ENCODE measurements at regions not wholly inside any gene's neighbourhood (a gene's known extent, or its start where the extent isn't known, plus 50 kb on each side); places are given as distances from the start of the nearest gene placed in this dataset.

DNA sequence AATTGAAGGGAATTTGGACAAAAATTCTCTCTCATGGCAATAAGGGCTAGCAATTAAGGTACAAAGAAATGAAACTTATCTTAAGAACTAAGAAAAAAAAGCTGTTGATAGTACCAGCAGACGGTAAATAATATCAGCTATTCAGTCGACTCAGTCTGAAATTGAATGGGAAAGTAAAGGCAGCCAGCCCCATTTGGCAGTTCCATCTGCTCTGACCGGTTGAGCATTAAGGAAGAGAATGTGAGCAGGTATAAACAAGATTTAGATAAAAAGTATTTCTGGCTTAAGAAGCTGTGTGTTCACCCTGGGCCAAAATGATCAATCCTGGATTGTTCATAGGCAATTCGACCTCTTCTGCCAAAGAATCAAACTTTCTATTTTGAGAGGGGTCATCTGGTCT is 154.6 kb upstream of the NPVF start:
- Histone ChIP-seq H3K36me3 (ENCODE audit: control insufficient read depth in 2 of 2, insufficient read depth in 2 of 2, low read length in 2 of 2) (no peaks in the 10 kb centered on the region), H3K4me1 (ENCODE audit: control insufficient read depth, insufficient read depth, low read length) (no peaks in the 10 kb centered on the region), H3K9ac (ENCODE audit: low read length in 2 of 2) (no peak overlapping the region), H3K4me3 (ENCODE audit: low read length in 2 of 2) (no peak overlapping the region), H3K27ac (ENCODE audit: low read length) (no peak overlapping the region), H3K27me3 (ENCODE audit: control insufficient read depth in 1 of 2, insufficient read depth in 2 of 2, low read length in 2 of 2) (no peaks in the 10 kb centered on the region), H3K9me3 (ENCODE audit: control insufficient read depth in 2 of 2, low read length in 2 of 2) (no peaks in the 10 kb centered on the region)

DNA sequence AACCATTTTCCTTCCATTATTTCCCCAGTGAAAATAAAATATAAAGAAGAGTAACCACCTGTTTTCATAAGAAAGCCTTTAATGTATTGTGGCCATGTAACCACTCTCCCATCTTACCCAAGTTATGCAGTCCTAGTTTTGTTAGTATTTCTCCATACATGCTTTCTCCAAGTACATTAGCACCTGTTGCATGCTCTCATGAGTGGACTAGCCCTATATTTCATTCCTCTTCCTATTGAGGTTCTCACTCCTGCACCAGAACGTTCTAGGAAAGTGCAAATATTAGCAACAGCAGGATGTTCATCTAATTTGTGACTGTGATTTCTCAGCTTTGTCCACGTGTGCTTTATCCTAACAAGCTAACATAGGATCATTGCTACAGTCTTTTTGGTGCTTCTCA is 155.1 kb upstream of the NPVF start:
- no peaks in the 10 kb centered on the region for H3K36me3 ChIP-seq (ENCODE audit: control insufficient read depth in 2 of 2, insufficient read depth in 2 of 2, low read length in 2 of 2)
- H3K4me1 ChIP-seq (ENCODE audit: control insufficient read depth, insufficient read depth, low read length) = no peaks in the 10 kb centered on the region
- H3K9me3 ChIP-seq (ENCODE audit: control insufficient read depth in 2 of 2, low read length in 2 of 2) = no peaks in the 10 kb centered on the region
- no peak overlapping the region for H3K27ac ChIP-seq (ENCODE audit: low read length)
- no peak overlapping the region for H3K9ac ChIP-seq (ENCODE audit: low read length in 2 of 2)
- no peak overlapping the region for H3K4me3 ChIP-seq (ENCODE audit: low read length in 2 of 2)
- H3K27me3 ChIP-seq (ENCODE audit: control insufficient read depth in 1 of 2, insufficient read depth in 2 of 2, low read length in 2 of 2) = no peaks in the 10 kb centered on the region

DNA sequence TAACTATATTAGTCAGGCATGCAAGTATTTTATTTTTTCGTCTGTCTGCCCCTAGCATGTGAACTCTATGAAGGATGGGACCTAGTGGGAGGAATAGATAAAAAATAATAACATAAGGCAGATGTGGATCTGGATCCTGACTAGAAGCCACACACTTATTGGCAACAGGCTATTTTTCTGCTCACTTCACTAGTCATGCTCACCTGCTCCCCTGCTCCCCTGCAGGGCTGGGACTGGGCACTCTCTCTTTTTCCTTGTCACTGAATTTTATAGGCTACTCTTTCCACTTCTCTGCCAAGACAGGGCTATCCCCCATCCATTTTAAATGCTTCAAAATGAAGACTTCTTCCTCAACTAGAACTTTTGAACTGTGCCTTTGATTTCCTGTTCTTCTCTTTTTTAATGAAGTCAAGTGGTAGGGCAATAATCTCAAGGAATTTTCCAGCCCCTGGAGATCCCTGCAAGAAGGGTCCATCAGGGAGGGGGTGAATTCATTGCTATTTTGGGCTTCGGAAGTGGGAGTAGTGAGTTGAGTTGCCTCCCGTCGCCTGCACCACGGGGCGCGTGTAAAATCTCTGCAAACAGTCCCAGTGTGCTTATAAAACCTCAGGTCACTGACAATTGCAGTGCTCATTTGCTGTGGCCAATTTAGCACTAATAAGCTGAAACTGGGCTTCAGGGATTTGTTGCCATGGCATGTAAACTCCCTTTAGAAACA is 156.7 kb upstream of the NPVF start:
- Histone ChIP-seq H3K9me3 (ENCODE audit: control insufficient read depth in 2 of 2, low read length in 2 of 2) (no peaks in the 10 kb centered on the region), H3K9ac (ENCODE audit: low read length in 2 of 2) (no peak overlapping the region), H3K4me3 (ENCODE audit: low read length in 2 of 2) (no peak overlapping the region), H3K36me3 (ENCODE audit: control insufficient read depth in 2 of 2, insufficient read depth in 2 of 2, low read length in 2 of 2) (no peaks in the 10 kb centered on the region), H3K27me3 (ENCODE audit: control insufficient read depth in 1 of 2, insufficient read depth in 2 of 2, low read length in 2 of 2) (no peaks in the 10 kb centered on the region), H3K27ac (ENCODE audit: low read length) (no peak overlapping the region), H3K4me1 (ENCODE audit: control insufficient read depth, insufficient read depth, low read length) (peaks cover 2% of the 10 kb centered on the region)

DNA sequence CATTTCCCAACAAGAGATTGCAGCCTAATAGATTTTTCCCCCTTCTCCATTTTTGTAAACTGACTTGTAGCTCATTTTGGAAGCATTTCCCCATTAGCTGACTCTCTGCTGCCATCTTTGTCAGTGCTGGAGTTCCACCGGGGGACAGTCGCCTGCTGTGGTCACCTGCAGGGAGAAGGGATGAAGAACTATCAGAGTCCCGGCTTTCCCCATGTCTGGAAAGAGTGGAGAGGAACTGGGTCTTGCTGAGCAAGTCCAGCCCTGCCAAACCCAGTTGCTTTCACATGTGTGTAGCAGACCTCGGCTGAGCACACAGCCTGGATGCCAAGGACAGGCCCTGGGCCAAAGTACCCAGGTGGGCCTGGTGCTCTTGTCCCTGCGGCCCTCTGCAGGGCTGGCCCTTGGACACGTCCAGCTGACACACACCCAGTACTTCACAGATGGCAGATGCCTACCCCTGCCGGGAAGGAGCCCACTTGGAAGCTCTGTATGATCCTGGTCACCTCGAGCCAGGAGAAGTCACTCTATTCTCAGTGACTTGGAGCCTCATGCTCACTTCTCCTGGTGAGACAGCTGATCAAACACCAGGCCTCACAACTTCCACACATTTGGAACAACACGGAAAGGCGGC is 157.3 kb upstream of the NPVF start:
- H3K27ac ChIP-seq (ENCODE audit: low read length) = no peak overlapping the region
- peaks cover 2% of the 10 kb centered on the region for H3K4me1 ChIP-seq (ENCODE audit: control insufficient read depth, insufficient read depth, low read length)
- H3K36me3 ChIP-seq (ENCODE audit: control insufficient read depth in 2 of 2, insufficient read depth in 2 of 2, low read length in 2 of 2) = no peaks in the 10 kb centered on the region
- H3K9me3 ChIP-seq (ENCODE audit: control insufficient read depth in 2 of 2, low read length in 2 of 2) = no peaks in the 10 kb centered on the region
- no peaks in the 10 kb centered on the region for H3K27me3 ChIP-seq (ENCODE audit: control insufficient read depth in 1 of 2, insufficient read depth in 2 of 2, low read length in 2 of 2)
- no peak overlapping the region for H3K4me3 ChIP-seq (ENCODE audit: low read length in 2 of 2)
- H3K9ac ChIP-seq (ENCODE audit: low read length in 2 of 2) = no peak overlapping the region

DNA sequence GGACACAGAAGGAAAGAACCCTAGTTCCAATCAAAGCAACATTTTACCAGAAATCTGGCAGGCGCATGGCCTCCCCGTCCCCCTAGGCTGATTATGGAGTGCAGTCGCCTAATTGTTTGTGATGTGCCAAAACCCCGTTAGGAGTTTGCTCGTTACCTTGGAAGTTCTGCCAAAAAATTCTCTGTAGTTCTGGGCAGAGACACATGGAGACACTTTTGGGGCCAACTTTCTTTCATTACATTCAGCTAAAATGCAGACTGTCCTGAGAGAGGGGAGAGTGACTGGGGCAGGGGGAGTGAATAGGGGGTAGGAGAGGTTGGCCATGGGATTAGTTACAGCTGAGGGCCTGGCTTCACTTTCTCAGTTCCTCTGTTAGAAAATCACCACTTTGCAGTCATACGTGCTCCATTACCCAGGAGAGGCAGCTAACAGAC is 158.0 kb upstream of the NPVF start:
- no peaks in the 10 kb centered on the region for H3K36me3 ChIP-seq (ENCODE audit: control insufficient read depth in 2 of 2, insufficient read depth in 2 of 2, low read length in 2 of 2)
- peaks cover 2% of the 10 kb centered on the region for H3K4me1 ChIP-seq (ENCODE audit: control insufficient read depth, insufficient read depth, low read length)
- H3K27ac ChIP-seq (ENCODE audit: low read length) = no peak overlapping the region
- no peaks in the 10 kb centered on the region for H3K27me3 ChIP-seq (ENCODE audit: control insufficient read depth in 1 of 2, insufficient read depth in 2 of 2, low read length in 2 of 2)
- H3K4me3 ChIP-seq (ENCODE audit: low read length in 2 of 2) = no peak overlapping the region
- H3K9ac ChIP-seq (ENCODE audit: low read length in 2 of 2) = no peak overlapping the region
- H3K9me3 ChIP-seq (ENCODE audit: control insufficient read depth in 2 of 2, low read length in 2 of 2) = no peaks in the 10 kb centered on the region

DNA sequence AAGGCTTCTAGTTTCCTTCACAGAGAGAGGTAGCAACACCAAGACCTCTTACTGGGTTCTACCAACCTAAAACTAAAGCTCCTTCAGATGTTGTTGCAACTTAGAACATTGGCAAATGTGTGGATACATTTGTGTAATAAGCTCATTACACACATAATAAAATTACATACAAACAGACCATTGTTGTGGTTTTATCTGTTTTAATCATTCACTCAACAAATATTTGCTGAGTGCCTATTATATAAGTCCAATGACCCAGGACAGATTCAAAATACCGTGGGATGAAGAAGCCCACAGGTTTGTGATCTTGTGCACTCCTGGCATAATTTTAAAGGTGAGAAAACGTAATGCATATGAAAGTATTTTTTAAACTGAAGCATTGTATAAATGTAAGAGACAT is 160.4 kb upstream of the NPVF start:
- no peaks in the 10 kb centered on the region for H3K36me3 ChIP-seq (ENCODE audit: control insufficient read depth in 2 of 2, insufficient read depth in 2 of 2, low read length in 2 of 2)
- H3K27ac ChIP-seq (ENCODE audit: low read length) = no peak overlapping the region
- H3K27me3 ChIP-seq (ENCODE audit: control insufficient read depth in 1 of 2, insufficient read depth in 2 of 2, low read length in 2 of 2) = no peaks in the 10 kb centered on the region
- H3K4me3 ChIP-seq (ENCODE audit: low read length in 2 of 2) = no peak overlapping the region
- no peaks in the 10 kb centered on the region for H3K9me3 ChIP-seq (ENCODE audit: control insufficient read depth in 2 of 2, low read length in 2 of 2)
- peaks cover 6% of the 10 kb centered on the region for H3K4me1 ChIP-seq (ENCODE audit: control insufficient read depth, insufficient read depth, low read length)
- H3K9ac ChIP-seq (ENCODE audit: low read length in 2 of 2) = no peak overlapping the region

DNA sequence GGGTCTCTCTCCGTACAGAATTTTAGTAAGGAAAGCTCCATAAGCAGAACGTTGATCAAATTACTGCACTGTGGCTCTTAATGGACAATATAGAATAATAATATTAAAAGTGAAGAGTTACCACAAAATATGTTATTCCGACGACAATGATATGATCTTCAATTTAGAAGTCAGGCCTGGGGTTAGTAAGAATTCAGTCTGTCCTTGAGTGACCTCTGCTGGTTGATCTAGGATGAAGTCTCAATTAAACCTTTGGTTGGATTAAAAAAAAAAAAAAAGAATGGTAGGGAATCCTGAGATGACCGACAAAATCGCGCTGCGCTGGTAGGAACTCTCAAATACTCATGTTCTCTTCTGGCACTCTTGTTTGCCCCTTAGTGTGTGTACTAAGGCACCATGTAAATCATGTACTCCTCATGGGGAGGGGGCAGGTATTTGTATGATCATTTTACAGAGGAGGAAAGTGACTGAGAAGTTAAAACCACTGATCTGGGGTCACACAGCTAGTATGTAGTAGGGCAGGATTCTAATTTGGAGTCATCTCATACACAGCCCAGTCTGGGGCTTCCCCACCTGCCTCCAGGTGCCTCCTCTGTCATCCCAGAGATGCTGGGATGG is 161.3 kb upstream of the NPVF start:
- Histone ChIP-seq H3K9ac (ENCODE audit: low read length in 2 of 2) (no peak overlapping the region), H3K4me3 (ENCODE audit: low read length in 2 of 2) (no peak overlapping the region), H3K27ac (ENCODE audit: low read length) (no peak overlapping the region), H3K27me3 (ENCODE audit: control insufficient read depth in 1 of 2, insufficient read depth in 2 of 2, low read length in 2 of 2) (no peaks in the 10 kb centered on the region), H3K4me1 (ENCODE audit: control insufficient read depth, insufficient read depth, low read length) (peaks cover 6% of the 10 kb centered on the region), H3K36me3 (ENCODE audit: control insufficient read depth in 2 of 2, insufficient read depth in 2 of 2, low read length in 2 of 2) (no peaks in the 10 kb centered on the region), H3K9me3 (ENCODE audit: control insufficient read depth in 2 of 2, low read length in 2 of 2) (no peaks in the 10 kb centered on the region)

DNA sequence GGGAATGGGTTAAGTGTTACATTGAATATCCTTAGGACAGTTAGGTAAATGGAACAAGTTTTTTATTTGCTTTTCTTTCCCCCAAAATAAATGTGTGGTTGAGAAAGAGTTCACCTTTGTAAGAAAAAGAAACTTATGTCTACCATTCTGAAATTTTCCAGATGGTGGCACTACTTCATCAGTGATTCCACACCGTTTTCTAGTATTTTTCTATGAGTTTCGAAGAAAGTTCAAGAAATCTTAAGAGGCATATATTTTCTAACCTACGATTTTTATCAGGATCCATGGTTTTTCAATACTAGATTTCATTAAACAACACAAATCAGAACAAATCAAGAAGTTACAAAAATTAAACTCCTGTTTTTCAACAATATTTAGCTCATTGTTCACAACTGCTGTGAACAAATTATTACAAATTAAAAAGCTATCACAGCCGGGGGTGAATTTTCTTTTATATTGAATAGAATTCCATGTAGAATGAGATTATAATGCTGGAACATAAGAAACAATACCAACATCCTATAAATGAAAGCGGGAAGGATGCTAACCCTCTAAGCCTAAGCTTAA is 163.1 kb upstream of the NPVF start:
- Histone ChIP-seq H3K9me3 (ENCODE audit: control insufficient read depth in 2 of 2, low read length in 2 of 2) (no peaks in the 10 kb centered on the region), H3K27me3 (ENCODE audit: control insufficient read depth in 1 of 2, insufficient read depth in 2 of 2, low read length in 2 of 2) (no peaks in the 10 kb centered on the region), H3K4me3 (ENCODE audit: low read length in 2 of 2) (no peak overlapping the region), H3K27ac (ENCODE audit: low read length) (no peak overlapping the region), H3K9ac (ENCODE audit: low read length in 2 of 2) (no peak overlapping the region), H3K36me3 (ENCODE audit: control insufficient read depth in 2 of 2, insufficient read depth in 2 of 2, low read length in 2 of 2) (no peaks in the 10 kb centered on the region), H3K4me1 (ENCODE audit: control insufficient read depth, insufficient read depth, low read length) (peaks cover 6% of the 10 kb centered on the region)

DNA sequence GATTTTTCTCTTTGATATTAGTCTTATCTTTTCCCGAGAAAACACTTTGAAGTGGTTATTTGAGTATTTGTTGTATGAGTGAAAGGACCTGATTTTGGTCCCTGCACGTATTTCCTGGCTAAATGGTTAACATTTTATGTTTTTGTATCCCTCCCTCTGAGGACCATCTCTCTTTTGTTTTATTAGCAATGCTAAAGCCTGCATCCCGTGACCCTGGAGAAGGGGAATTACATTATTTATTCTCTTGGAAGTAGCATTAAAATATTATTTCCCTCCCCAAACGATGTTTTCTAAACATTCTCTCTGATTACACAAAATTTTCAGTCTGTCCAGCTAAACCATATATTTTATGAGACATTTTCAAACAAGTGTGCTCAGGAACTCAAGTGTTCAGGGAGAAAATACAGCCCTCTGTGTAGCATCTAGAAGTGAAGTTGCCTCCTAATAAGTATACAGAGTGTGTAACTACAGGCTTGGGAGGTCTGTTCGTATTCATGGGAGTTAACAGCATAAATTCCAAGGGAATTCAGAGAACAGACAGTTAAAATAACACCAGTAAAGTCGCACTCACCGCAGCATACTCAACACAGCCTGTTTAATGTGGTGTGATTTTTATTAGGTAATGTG is 163.8 kb upstream of the NPVF start:
- peak overlapping the region; percentile 61 for H3K27ac ChIP-seq (ENCODE audit: low read length)
- H3K4me1 ChIP-seq (ENCODE audit: control insufficient read depth, insufficient read depth, low read length) = peaks cover 6% of the 10 kb centered on the region
- no peak overlapping the region for H3K4me3 ChIP-seq (ENCODE audit: low read length in 2 of 2)
- no peak overlapping the region for H3K9ac ChIP-seq (ENCODE audit: low read length in 2 of 2)
- no peaks in the 10 kb centered on the region for H3K36me3 ChIP-seq (ENCODE audit: control insufficient read depth in 2 of 2, insufficient read depth in 2 of 2, low read length in 2 of 2)
- no peaks in the 10 kb centered on the region for H3K27me3 ChIP-seq (ENCODE audit: control insufficient read depth in 1 of 2, insufficient read depth in 2 of 2, low read length in 2 of 2)
- no peaks in the 10 kb centered on the region for H3K9me3 ChIP-seq (ENCODE audit: control insufficient read depth in 2 of 2, low read length in 2 of 2)

DNA sequence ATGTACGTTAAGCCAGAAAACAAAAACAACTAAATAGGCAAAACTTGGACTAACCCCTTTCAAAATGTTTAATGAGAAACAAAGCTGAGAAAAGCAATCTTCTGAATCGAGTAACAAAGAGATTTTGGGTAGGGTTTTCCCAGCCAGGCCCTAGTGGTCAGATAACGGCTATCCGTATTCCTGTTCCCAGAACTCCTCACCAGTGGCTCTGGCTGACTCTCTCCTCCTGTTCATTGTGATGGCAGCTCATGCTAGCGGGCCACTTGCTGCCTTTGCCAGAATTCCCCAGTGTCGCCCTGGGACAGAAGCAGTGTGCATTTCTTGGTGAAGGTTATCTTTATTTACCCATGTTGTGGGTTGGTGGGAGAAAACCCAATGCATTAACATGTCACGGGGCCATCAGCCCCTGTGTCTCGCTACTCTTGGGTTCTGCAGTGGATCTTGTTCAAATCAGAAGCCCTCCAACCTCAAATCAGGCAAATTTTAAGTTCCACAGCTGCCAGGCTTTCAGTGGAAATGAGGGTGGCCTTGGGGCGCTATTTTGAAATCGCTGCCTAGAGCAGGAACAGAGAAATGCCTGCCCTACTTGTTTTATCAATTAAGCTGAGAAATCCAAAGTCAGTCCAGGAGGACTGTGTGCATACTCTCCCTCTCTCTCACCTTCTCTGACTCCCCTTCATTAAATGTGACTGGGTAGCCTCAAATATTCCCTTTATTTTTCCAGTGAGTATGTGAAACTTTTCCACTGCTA is 164.5 kb upstream of the NPVF start:
- no peak overlapping the region for H3K9ac ChIP-seq (ENCODE audit: low read length in 2 of 2)
- H3K36me3 ChIP-seq (ENCODE audit: control insufficient read depth in 2 of 2, insufficient read depth in 2 of 2, low read length in 2 of 2) = no peaks in the 10 kb centered on the region
- H3K27ac ChIP-seq (ENCODE audit: low read length) = peak overlapping the region; percentile 61
- no peaks in the 10 kb centered on the region for H3K27me3 ChIP-seq (ENCODE audit: control insufficient read depth in 1 of 2, insufficient read depth in 2 of 2, low read length in 2 of 2)
- H3K4me1 ChIP-seq (ENCODE audit: control insufficient read depth, insufficient read depth, low read length) = peaks cover 6% of the 10 kb centered on the region
- no peaks in the 10 kb centered on the region for H3K9me3 ChIP-seq (ENCODE audit: control insufficient read depth in 2 of 2, low read length in 2 of 2)
- no peak overlapping the region for H3K4me3 ChIP-seq (ENCODE audit: low read length in 2 of 2)

All from stomach smooth muscle (tissue), 2 donors.